HEK293 (cell line): ENCODE measurements at regions not wholly inside any gene's neighbourhood (a gene's known extent, or its start where the extent isn't known, plus 50 kb on each side); places are given as distances from the start of the nearest gene placed in this dataset.

Source experiments
- CTCF ChIA-PET: fragments of 350-600 bp; formaldehyde crosslinking; extraction: SDS; loops from one replicate; lab custom pipeline; 2021; ENCODE audit warnings: antibody characterized with exemption; lab: Yijun Ruan, JAX
- POLR2A ChIA-PET: fragments of 300-600 bp; formaldehyde crosslinking; extraction: SDS; loops from one replicate; lab custom pipeline; 2020; ENCODE audit warnings: antibody characterized with exemption, inconsistent platforms; lab: Yijun Ruan, JAX
- H3K27ac ChIP-seq: fragments of 200-500 bp; sonication (Bioruptor generic); 2 replicates; pipeline ENCODE4 v1.5.1; 2014; ENCODE audit warnings: low read depth, low read length, control low read depth, inconsistent platforms; ENCODE audit errors: extremely low read depth
- H3K36me3 ChIP-seq, 2 experiments: fragments of 200-500 bp in 1 of 2; sonication (Bioruptor generic) in 1 of 2; 1 replicate in 1 of 2; 2 replicates in 1 of 2; pipeline ENCODE4 v1.5.1; 2014 to 2017; ENCODE audit warnings: inconsistent platforms in 2 of 2, low read length in 2 of 2; ENCODE audit not compliant: control insufficient read depth in 2 of 2, insufficient read depth in 1 of 2
- H3K4me1 ChIP-seq: fragments of 200-500 bp; sonication (Bioruptor generic); 2 replicates; pipeline ENCODE4 v1.5.1; 2014; ENCODE audit warnings: mild to moderate bottlenecking, low read length, inconsistent platforms; ENCODE audit not compliant: control insufficient read depth, insufficient read depth
- H3K4me3 ChIP-seq: 2 replicates; pipeline ENCODE4 v1.5.1; 2011; ENCODE audit warnings: low read depth, mild to moderate bottlenecking, control low read depth, low read length, moderate library complexity
- H3K9me3 ChIP-seq: fragments of 200-500 bp; sonication (Bioruptor generic); 2 replicates; pipeline ENCODE4 v1.5.1; 2014; ENCODE audit warnings: low read depth, low read length, inconsistent platforms; ENCODE audit not compliant: control insufficient read depth, insufficient read depth
- KLF10 ChIP-seq: fragments of 450-650 bp; IDR thresholded peaks from 2 replicates; pipeline ENCODE4 v1.5.1; 2018; ENCODE audit warnings: missing biosample characterization, mild to moderate bottlenecking, missing genetic modification characterization
- MEIS1 ChIP-seq: sonication (generic); formaldehyde crosslinking; IDR thresholded peaks from 2 replicates; pipeline ENCODE4 v1.8.1; 2022; ENCODE audit warnings: missing genetic modification reagents, mild to moderate bottlenecking, borderline replicate concordance
- OVOL3 ChIP-seq: fragments of 450-650 bp; formaldehyde crosslinking; IDR thresholded peaks from 2 replicates; pipeline ENCODE4 v1.5.1; 2016; ENCODE audit warnings: missing biosample characterization, missing genetic modification characterization
- PRDM1 ChIP-seq: fragments of 450-650 bp; formaldehyde crosslinking; IDR thresholded peaks from 2 replicates; pipeline ENCODE4; 2016; ENCODE audit warnings: missing biosample characterization, missing genetic modification characterization
- SP2 ChIP-seq: fragments of 450-650 bp; formaldehyde crosslinking; IDR thresholded peaks from 2 replicates; pipeline ENCODE4 v1.5.1; 2016; ENCODE audit warnings: missing biosample characterization, missing genetic modification characterization
- YY2 ChIP-seq: fragments of 450-650 bp; formaldehyde crosslinking; IDR thresholded peaks from 2 replicates; pipeline ENCODE4 v1.5.1; 2016; ENCODE audit warnings: missing biosample characterization, missing genetic modification characterization
- ZEB2 ChIP-seq: fragments of 450-650 bp; formaldehyde crosslinking; IDR thresholded peaks from 2 replicates; pipeline ENCODE4 v1.5.1; 2016; ENCODE audit warnings: missing biosample characterization, missing genetic modification characterization
- ZFHX2 ChIP-seq: fragments of 450-650 bp; formaldehyde crosslinking; conservative IDR thresholded peaks from 2 replicates; pipeline ENCODE4 v1.5.1; 2016; ENCODE audit warnings: missing biosample characterization, missing genetic modification characterization
- ZNF112 ChIP-seq: fragments of 450-650 bp; formaldehyde crosslinking; IDR thresholded peaks from 2 replicates; pipeline ENCODE4 v1.5.0; 2017; ENCODE audit warnings: missing biosample characterization, missing genetic modification characterization
- ZNF133 ChIP-seq: fragments of 450-650 bp; formaldehyde crosslinking; IDR thresholded peaks from 2 replicates; pipeline ENCODE4 v1.5.1; 2016; ENCODE audit warnings: missing biosample characterization, missing genetic modification characterization
- ZNF174 ChIP-seq: fragments of 450-650 bp; formaldehyde crosslinking; IDR thresholded peaks from 2 replicates; pipeline ENCODE4 v1.5.0; 2017; ENCODE audit warnings: missing biosample characterization, mild to moderate bottlenecking, missing genetic modification characterization
- ZNF23 ChIP-seq: fragments of 450-650 bp; formaldehyde crosslinking; IDR thresholded peaks from 2 replicates; pipeline ENCODE4 v1.5.1; 2016; ENCODE audit warnings: missing biosample characterization, missing genetic modification characterization, borderline replicate concordance
- ZNF266 ChIP-seq: fragments of 450-650 bp; formaldehyde crosslinking; IDR thresholded peaks from 2 replicates; pipeline ENCODE4 v1.5.1; 2016; ENCODE audit warnings: missing biosample characterization, missing genetic modification characterization, low read depth
- ZNF354C ChIP-seq: fragments of 450-650 bp; formaldehyde crosslinking; IDR thresholded peaks from 2 replicates; pipeline ENCODE4 v1.5.1; 2016; ENCODE audit warnings: missing biosample characterization, missing genetic modification characterization, low read depth, borderline replicate concordance
- ZNF530 ChIP-seq: fragments of 450-650 bp; formaldehyde crosslinking; IDR thresholded peaks from 2 replicates; pipeline ENCODE4 v1.5.1; 2016; ENCODE audit warnings: low read depth, missing biosample characterization, missing genetic modification characterization
- ZNF560 ChIP-seq: fragments of 450-650 bp; formaldehyde crosslinking; IDR thresholded peaks from 2 replicates; pipeline ENCODE4 v1.5.1; 2017; ENCODE audit warnings: missing biosample characterization, missing genetic modification characterization, borderline replicate concordance
- ZNF571 ChIP-seq: fragments of 450-650 bp; formaldehyde crosslinking; IDR thresholded peaks from 2 replicates; pipeline ENCODE4 v1.5.0; 2017; ENCODE audit warnings: missing biosample characterization, missing genetic modification characterization
- ZNF670 ChIP-seq: fragments of 450-650 bp; formaldehyde crosslinking; IDR thresholded peaks from 2 replicates; pipeline ENCODE4 v1.5.1; 2016; ENCODE audit warnings: missing biosample characterization, missing genetic modification characterization, low read depth
- ZNF830 ChIP-seq: fragments of 450-650 bp; IDR thresholded peaks from 2 replicates; pipeline ENCODE4 v1.5.0; 2018; ENCODE audit warnings: missing biosample characterization, missing genetic modification characterization, low read depth, mild to moderate bottlenecking, moderate library complexity
- ZNF843 ChIP-seq: fragments of 450-650 bp; formaldehyde crosslinking; IDR thresholded peaks from 2 replicates; pipeline ENCODE4 v1.5.1; 2016; ENCODE audit warnings: missing biosample characterization, missing genetic modification characterization
- TF ChIP-seq, protein P1 (sequence below): fragments of 450-650 bp; formaldehyde crosslinking; IDR thresholded peaks from 2 replicates; pipeline ENCODE4 v1.5.1; 2016; ENCODE audit warnings: missing biosample characterization, missing genetic modification characterization
- TF ChIP-seq, protein P2 (sequence below): fragments of 450-650 bp; formaldehyde crosslinking; conservative IDR thresholded peaks from 2 replicates; pipeline ENCODE4 v1.5.1; 2016; ENCODE audit warnings: low read depth, missing biosample characterization, missing genetic modification characterization

DNA sequence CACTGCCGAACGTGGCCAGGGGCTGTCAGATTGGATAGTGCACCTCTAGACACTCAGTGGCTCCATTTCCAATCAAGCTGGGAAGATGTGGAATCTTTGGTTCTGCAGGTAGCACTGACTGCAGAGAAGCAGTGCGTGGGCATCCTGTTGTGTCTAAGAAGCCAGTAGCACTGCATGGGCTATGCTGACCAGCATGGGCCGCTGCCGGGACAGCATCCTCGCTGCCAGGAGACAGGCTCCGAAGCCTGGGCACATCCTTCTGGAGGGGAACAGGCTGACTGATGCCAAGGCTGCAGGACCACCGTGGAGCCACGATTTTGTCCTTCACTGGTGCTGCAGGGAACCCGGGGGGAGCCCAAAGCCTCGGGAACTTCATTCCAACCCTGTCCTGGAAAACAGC, 649.4 kb downstream of the NPHP4 start:
- H3K4me3 ChIP-seq, result no peak overlapping the region
- H3K36me3 ChIP-seq, result no peaks in the 10 kb centered on the region
- H3K4me1 ChIP-seq, result no peaks in the 10 kb centered on the region
- ChIA-PET CTCF (no interaction called here), POLR2A (no interaction called here)
- H3K9me3 ChIP-seq, result no peaks in the 10 kb centered on the region
- H3K27ac ChIP-seq, result no peak overlapping the region
- TF ChIP-seq, protein P1, sequence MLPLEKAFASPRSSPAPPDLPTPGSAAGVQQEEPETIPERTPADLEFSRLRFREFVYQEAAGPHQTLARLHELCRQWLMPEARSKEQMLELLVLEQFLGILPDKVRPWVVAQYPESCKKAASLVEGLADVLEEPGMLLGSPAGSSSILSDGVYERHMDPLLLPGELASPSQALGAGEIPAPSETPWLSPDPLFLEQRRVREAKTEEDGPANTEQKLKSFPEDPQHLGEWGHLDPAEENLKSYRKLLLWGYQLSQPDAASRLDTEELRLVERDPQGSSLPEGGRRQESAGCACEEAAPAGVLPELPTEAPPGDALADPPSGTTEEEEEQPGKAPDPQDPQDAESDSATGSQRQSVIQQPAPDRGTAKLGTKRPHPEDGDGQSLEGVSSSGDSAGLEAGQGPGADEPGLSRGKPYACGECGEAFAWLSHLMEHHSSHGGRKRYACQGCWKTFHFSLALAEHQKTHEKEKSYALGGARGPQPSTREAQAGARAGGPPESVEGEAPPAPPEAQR (tag by site-specific recombination), result no peak
- TF ChIP-seq, protein P2, sequence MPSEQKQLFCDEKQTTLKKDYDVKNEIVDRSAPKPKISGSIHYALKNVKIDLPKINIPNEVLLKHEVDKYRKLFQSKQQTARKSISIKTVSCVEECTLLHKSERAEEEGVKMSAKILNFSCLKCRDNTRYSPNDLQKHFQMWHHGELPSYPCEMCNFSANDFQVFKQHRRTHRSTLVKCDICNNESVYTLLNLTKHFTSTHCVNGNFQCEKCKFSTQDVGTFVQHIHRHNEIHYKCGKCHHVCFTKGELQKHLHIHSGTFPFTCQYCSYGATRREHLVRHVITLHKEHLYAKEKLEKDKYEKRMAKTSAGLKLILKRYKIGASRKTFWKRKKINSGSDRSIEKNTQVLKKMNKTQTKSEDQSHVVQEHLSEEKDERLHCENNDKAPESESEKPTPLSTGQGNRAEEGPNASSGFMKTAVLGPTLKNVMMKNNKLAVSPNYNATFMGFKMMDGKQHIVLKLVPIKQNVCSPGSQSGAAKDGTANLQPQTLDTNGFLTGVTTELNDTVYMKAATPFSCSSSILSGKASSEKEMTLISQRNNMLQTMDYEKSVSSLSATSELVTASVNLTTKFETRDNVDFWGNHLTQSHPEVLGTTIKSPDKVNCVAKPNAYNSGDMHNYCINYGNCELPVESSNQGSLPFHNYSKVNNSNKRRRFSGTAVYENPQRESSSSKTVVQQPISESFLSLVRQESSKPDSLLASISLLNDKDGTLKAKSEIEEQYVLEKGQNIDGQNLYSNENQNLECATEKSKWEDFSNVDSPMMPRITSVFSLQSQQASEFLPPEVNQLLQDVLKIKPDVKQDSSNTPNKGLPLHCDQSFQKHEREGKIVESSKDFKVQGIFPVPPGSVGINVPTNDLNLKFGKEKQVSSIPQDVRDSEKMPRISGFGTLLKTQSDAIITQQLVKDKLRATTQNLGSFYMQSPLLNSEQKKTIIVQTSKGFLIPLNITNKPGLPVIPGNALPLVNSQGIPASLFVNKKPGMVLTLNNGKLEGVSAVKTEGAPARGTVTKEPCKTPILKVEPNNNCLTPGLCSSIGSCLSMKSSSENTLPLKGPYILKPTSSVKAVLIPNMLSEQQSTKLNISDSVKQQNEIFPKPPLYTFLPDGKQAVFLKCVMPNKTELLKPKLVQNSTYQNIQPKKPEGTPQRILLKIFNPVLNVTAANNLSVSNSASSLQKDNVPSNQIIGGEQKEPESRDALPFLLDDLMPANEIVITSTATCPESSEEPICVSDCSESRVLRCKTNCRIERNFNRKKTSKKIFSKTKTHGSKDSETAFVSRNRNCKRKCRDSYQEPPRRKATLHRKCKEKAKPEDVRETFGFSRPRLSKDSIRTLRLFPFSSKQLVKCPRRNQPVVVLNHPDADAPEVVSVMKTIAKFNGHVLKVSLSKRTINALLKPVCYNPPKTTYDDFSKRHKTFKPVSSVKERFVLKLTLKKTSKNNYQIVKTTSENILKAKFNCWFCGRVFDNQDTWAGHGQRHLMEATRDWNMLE (tag by site-specific recombination), result no peak
- TF ChIP-seq, all 188 proteins: peak for 0

DNA sequence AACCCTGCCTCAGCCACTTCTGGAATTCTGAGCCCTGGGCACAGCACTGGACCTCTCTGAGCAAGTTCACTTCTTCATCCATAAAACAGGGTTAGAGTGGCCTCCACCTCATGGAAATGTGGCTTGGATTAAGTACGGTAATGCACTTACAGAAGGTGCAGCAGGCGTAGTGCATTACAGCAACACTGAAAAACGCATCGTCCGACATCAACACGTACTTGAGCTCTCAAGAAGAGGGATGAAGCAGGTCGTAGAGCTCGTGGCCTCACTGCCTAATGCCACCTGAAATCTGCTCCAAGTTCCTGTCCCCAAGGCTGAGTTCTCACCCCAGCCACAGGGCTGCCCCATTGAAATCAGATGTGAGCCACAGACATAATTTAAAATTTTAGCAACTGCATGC, 650.1 kb downstream of the NPHP4 start:
- H3K9me3 ChIP-seq, result no peaks in the 10 kb centered on the region
- no peaks in the 10 kb centered on the region for H3K36me3 ChIP-seq
- no peak overlapping the region for H3K27ac ChIP-seq
- no peak overlapping the region for H3K4me3 ChIP-seq
- ChIA-PET POLR2A (no interaction called here), CTCF (no interaction called here)
- no peak for TF ChIP-seq ZNF23
- no peak for TF ChIP-seq ZNF530
- no peak for TF ChIP-seq PRDM1
- no peak for TF ChIP-seq ZNF830 (tag by site-specific recombination)
- no peak for TF ChIP-seq ZNF560 (tag by site-specific recombination)
- H3K4me1 ChIP-seq, result no peaks in the 10 kb centered on the region

DNA sequence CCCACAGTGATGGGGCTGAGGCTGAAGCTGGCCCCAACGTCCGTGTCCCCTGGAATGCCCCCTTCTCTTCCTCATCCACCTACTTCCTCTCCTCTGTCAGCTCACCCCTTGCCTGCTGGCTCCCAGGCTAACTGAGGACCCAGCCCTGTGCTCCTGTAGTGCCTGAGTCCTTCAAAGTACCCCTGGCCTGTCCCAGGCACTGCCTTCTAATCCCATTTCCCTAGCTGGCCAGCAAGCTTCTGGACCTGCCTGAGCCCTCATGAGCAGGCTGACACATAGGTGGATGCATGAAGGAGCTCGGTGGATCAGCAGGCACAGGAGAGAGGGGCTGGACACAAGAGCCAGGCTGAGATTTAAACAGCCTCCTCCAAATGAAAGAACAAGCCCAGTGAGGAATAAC, 650.8 kb downstream of the NPHP4 start:
- H3K4me1 ChIP-seq, result no peaks in the 10 kb centered on the region
- no peak overlapping the region for H3K27ac ChIP-seq
- no peak for TF ChIP-seq ZNF112 (tag by site-specific recombination)
- no peak for TF ChIP-seq ZFHX2 (tag by site-specific recombination)
- no peak for TF ChIP-seq OVOL3 (tag by site-specific recombination)
- no peaks in the 10 kb centered on the region for H3K9me3 ChIP-seq
- CTCF ChIA-PET, result no interaction called here
- POLR2A ChIA-PET, result no interaction called here
- H3K36me3 ChIP-seq, result no peaks in the 10 kb centered on the region
- H3K4me3 ChIP-seq, result no peak overlapping the region

DNA sequence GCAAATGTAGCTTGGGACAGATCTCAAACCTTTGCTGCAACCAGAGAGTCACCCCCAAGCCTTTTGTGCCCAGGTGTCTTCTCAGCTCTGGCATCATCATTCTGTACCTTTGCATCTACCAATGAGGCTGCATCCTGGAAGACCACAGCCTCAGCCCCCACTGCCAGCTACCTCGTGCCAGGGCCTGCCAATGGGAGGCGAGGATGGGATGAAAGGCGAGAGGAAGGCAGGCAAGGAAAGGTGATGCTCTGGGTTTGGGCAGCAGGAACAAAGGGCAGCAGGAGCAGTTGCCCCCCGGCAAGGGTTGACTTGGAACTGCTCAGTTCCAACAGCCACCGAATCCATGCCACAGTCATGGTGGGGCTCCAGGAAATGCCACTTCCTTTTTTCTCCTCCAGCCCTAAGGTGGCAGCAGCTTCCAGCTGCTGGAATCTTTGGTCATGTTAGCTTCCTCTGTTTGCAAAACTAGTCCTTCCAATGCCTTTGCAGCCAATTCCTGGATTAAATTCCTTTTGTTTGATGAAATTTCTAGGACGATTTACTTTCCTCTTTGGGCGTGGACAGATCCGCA, 651.6 kb downstream of the NPHP4 start:
- no peak overlapping the region for H3K4me3 ChIP-seq
- H3K4me1 ChIP-seq, result no peaks in the 10 kb centered on the region
- CTCF ChIA-PET, result interaction anchor here (0.7 kb wide), 1 partner anchor 55 kb away, joined by 3 read pairs; no protein-coding TSS in a partner anchor
- POLR2A ChIA-PET, result no interaction called here
- no peaks in the 10 kb centered on the region for H3K9me3 ChIP-seq
- H3K27ac ChIP-seq, result no peak overlapping the region
- no peaks in the 10 kb centered on the region for H3K36me3 ChIP-seq
- TF ChIP-seq ZNF174 (tag by site-specific recombination) (no peak), MEIS1 (CRISPR knock-in tag) (no peak), ZNF266 (tag by site-specific recombination) (no peak), ZNF571 (tag by site-specific recombination) (no peak), ZNF133 (no peak), ZNF670 (no peak), ZNF354C (tag by site-specific recombination) (no peak), KLF10 (no peak), ZEB2 (tag by site-specific recombination) (no peak), YY2 (tag by site-specific recombination) (no peak), ZNF843 (tag by site-specific recombination) (no peak), SP2 (tag by site-specific recombination) (no peak)
